ENCODE measurements at regions not wholly inside any gene's neighbourhood (a gene's known extent, or its start where the extent isn't known, plus 50 kb on each side); places are given as distances from the start of the nearest gene placed in this dataset.

DNA sequence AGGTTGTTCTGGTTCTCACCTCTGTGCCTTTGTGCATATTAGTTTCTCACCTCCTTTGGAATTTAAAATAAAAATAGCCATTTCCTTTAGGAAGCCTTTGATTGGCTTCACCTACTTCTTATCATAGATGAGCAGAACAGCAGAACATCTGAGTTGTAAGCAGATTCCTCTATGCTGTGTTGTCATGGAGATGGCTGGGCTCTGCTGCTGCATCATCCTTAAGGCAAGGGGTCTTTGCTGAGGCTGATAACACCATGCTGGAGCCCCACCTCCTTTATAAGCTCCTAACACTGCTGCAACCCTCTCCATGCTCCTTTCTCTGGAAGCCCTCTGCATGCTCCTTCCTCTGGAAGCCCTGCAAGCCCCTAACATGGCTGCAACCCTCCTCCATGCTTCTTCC lies 276.5 kb upstream of the TCF21 start:
- no peak overlapping the region for H3K9ac ChIP-seq
- H2AFZ ChIP-seq (ENCODE audit: low read depth): no peak overlapping the region
- no peak overlapping the region for H3K27ac ChIP-seq (ENCODE audit: low read depth in 2 of 2, low read length in 1 of 2)
- H3K79me2 ChIP-seq (ENCODE audit: insufficient read depth): no peaks in the 10 kb centered on the region
- H4K20me1 ChIP-seq (ENCODE audit: insufficient read depth): no peaks in the 10 kb centered on the region
- POLR2A ChIA-PET: no interaction called here
- no peaks in the 10 kb centered on the region for H3K9me2 ChIP-seq
- DNase-seq: no peak
- no peak for TF ChIP-seq POLR2AphosphoS5 (IDR thresholded peaks at IDR 0.05; ENCODE audit: low read depth, low read length)
- TF ChIP-seq YY1 (IDR thresholded peaks at IDR 0.05; ENCODE audit: low read depth): no peak
- TF ChIP-seq GATA2 (CRISPR knock-in tag; IDR thresholded peaks at IDR 0.05): no peak
- TF ChIP-seq FOSL2 (IDR thresholded peaks at IDR 0.05; ENCODE audit: borderline replicate concordance, low read depth): no peak
- no peak for TF ChIP-seq RXRA (IDR thresholded peaks at IDR 0.05; ENCODE audit: borderline replicate concordance, low read depth)
- TF ChIP-seq RAD21 (IDR thresholded peaks at IDR 0.05; ENCODE audit: low read length): no peak
- TF ChIP-seq FOXJ3 (CRISPR knock-in tag; IDR thresholded peaks at IDR 0.05): no peak
- no peak for TF ChIP-seq NFIC (IDR thresholded peaks at IDR 0.05; ENCODE audit: borderline replicate concordance)
- TF ChIP-seq, protein P1, sequence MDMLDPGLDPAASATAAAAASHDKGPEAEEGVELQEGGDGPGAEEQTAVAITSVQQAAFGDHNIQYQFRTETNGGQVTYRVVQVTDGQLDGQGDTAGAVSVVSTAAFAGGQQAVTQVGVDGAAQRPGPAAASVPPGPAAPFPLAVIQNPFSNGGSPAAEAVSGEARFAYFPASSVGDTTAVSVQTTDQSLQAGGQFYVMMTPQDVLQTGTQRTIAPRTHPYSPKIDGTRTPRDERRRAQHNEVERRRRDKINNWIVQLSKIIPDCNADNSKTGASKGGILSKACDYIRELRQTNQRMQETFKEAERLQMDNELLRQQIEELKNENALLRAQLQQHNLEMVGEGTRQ (IDR thresholded peaks at IDR 0.05; ENCODE audit: borderline replicate concordance, low read depth, low read length): no peak
- TF ChIP-seq, protein P2, sequence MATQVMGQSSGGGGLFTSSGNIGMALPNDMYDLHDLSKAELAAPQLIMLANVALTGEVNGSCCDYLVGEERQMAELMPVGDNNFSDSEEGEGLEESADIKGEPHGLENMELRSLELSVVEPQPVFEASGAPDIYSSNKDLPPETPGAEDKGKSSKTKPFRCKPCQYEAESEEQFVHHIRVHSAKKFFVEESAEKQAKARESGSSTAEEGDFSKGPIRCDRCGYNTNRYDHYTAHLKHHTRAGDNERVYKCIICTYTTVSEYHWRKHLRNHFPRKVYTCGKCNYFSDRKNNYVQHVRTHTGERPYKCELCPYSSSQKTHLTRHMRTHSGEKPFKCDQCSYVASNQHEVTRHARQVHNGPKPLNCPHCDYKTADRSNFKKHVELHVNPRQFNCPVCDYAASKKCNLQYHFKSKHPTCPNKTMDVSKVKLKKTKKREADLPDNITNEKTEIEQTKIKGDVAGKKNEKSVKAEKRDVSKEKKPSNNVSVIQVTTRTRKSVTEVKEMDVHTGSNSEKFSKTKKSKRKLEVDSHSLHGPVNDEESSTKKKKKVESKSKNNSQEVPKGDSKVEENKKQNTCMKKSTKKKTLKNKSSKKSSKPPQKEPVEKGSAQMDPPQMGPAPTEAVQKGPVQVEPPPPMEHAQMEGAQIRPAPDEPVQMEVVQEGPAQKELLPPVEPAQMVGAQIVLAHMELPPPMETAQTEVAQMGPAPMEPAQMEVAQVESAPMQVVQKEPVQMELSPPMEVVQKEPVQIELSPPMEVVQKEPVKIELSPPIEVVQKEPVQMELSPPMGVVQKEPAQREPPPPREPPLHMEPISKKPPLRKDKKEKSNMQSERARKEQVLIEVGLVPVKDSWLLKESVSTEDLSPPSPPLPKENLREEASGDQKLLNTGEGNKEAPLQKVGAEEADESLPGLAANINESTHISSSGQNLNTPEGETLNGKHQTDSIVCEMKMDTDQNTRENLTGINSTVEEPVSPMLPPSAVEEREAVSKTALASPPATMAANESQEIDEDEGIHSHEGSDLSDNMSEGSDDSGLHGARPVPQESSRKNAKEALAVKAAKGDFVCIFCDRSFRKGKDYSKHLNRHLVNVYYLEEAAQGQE (IDR thresholded peaks at IDR 0.05; ENCODE audit: low read depth, low read length): no peak
- no peak for TF ChIP-seq TAF1 (IDR thresholded peaks at IDR 0.05; ENCODE audit: borderline replicate concordance, low read depth, low read length)
- TF ChIP-seq SMC3 (IDR thresholded peaks at IDR 0.05; ENCODE audit: low read depth, low read length): no peak
- TF ChIP-seq, protein P3, sequence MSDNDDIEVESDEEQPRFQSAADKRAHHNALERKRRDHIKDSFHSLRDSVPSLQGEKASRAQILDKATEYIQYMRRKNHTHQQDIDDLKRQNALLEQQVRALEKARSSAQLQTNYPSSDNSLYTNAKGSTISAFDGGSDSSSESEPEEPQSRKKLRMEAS (IDR thresholded peaks at IDR 0.05; ENCODE audit: low read depth): no peak
- TF ChIP-seq ELF1 (IDR thresholded peaks at IDR 0.05): no peak
- TF ChIP-seq, protein P4, sequence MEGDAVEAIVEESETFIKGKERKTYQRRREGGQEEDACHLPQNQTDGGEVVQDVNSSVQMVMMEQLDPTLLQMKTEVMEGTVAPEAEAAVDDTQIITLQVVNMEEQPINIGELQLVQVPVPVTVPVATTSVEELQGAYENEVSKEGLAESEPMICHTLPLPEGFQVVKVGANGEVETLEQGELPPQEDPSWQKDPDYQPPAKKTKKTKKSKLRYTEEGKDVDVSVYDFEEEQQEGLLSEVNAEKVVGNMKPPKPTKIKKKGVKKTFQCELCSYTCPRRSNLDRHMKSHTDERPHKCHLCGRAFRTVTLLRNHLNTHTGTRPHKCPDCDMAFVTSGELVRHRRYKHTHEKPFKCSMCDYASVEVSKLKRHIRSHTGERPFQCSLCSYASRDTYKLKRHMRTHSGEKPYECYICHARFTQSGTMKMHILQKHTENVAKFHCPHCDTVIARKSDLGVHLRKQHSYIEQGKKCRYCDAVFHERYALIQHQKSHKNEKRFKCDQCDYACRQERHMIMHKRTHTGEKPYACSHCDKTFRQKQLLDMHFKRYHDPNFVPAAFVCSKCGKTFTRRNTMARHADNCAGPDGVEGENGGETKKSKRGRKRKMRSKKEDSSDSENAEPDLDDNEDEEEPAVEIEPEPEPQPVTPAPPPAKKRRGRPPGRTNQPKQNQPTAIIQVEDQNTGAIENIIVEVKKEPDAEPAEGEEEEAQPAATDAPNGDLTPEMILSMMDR (IDR thresholded peaks at IDR 0.05): no peak
- no peaks in the 10 kb centered on the region for H3F3A ChIP-seq (replicated peaks; ENCODE audit: insufficient read depth)
- no peaks in the 10 kb centered on the region for H3K27me3 ChIP-seq (ENCODE audit: insufficient read depth)
- no peaks in the 10 kb centered on the region for H3K4me1 ChIP-seq (ENCODE audit: control insufficient read depth in 1 of 2, insufficient read depth in 2 of 2, low read depth in 1 of 2, low read length in 1 of 2)
- H3K36me3 ChIP-seq (replicated peaks in 1 of 2; ENCODE audit: control insufficient read depth in 1 of 2, insufficient read depth in 2 of 2, low read length in 1 of 2): no peaks in the 10 kb centered on the region
- H3K4me2 ChIP-seq: no peak overlapping the region
- H3K9me3 ChIP-seq: no peaks in the 10 kb centered on the region
- H3K4me3 ChIP-seq (ENCODE audit: low read depth in 2 of 2, low read length in 1 of 2): no peak overlapping the region
- CTCF ChIA-PET: no interaction called here
